CD4-positive, alpha-beta memory T cell (primary cell): ENCODE measurements at regions not wholly inside any gene's neighbourhood (a gene's known extent, or its start where the extent isn't known, plus 50 kb on each side); places are given as distances from the start of the nearest gene placed in this dataset.

Experiments used
- CTCF ChIA-PET: fragments of 350-600 bp; sonication (Branson Sonifier 250); formaldehyde crosslinking; loops from one replicate; lab custom pipeline; 2021; ENCODE audit warnings: inconsistent platforms; ENCODE audit not compliant: partially characterized antibody; lab: Charles Lee
- POLR2A ChIA-PET: fragments of 350-600 bp; sonication (Branson Sonifier 250); formaldehyde crosslinking; loops from one replicate; lab custom pipeline; 2021; ENCODE audit not compliant: partially characterized antibody; lab: Charles Lee
- DNase-seq, 5 donors: peaks; one replicate each; pipeline versions ENCODE4 v3.0.0 to v3.0.0-alpha.2; 2020 to 2022; ENCODE audit warnings: mixed read lengths in 1 of 5
- H3K27ac ChIP-seq: one replicate; pipeline ENCODE4 v1.7.0; 2013; ENCODE audit warnings: low read depth, low read length
- H3K27me3 ChIP-seq: 2 replicates; pipeline ENCODE4 v1.7.0; 2013; ENCODE audit warnings: mild to moderate bottlenecking, low read length, moderate library complexity; ENCODE audit not compliant: insufficient read depth
- H3K36me3 ChIP-seq: 2 replicates; pipeline ENCODE4 v1.7.0; 2013; ENCODE audit warnings: mild to moderate bottlenecking, low read length, moderate library complexity; ENCODE audit not compliant: insufficient read depth
- H3K4me1 ChIP-seq: 2 replicates; pipeline ENCODE4 v1.7.0; 2013; ENCODE audit warnings: mild to moderate bottlenecking, low read length, moderate library complexity; ENCODE audit not compliant: insufficient read depth
- H3K4me3 ChIP-seq, 2 donors: one replicate each; pipeline ENCODE4 v1.7.0; 2013; ENCODE audit warnings: low read length in 2 of 2, mild to moderate bottlenecking in 1 of 2
- H3K9me3 ChIP-seq, 2 donors: one replicate each; pipeline ENCODE4 v1.7.0; 2013; ENCODE audit warnings: low read length in 2 of 2, control low read depth in 1 of 2; ENCODE audit not compliant: control insufficient read depth in 1 of 2
- H3K27ac Mint-ChIP-seq, 7 donors: one replicate each; pipeline ENCODE4 v1.8.0; 2020 to 2021; ENCODE audit warnings: mixed read lengths in 7 of 7, mild to moderate bottlenecking in 6 of 7, inconsistent platforms in 3 of 7, moderate library complexity in 3 of 7
- H3K27me3 Mint-ChIP-seq, 2 donors: one replicate each; pipeline ENCODE4 v1.8.0; 2020 to 2021; ENCODE audit warnings: mixed read lengths in 2 of 2
- H3K36me3 Mint-ChIP-seq, 2 donors: one replicate each; pipeline ENCODE4 v1.8.0; 2020 to 2021; ENCODE audit warnings: mixed read lengths in 2 of 2, inconsistent platforms in 1 of 2, mild to moderate bottlenecking in 1 of 2
- H3K4me1 Mint-ChIP-seq, 4 donors: one replicate each; pipeline ENCODE4 v1.8.0; 2020 to 2021; ENCODE audit warnings: mixed read lengths in 4 of 4, mild to moderate bottlenecking in 1 of 4
- H3K4me3 Mint-ChIP-seq, 8 donors: one replicate each; pipeline ENCODE4 v1.8.0; 2020 to 2021; ENCODE audit warnings: mixed read lengths in 8 of 8, mild to moderate bottlenecking in 7 of 8, moderate library complexity in 6 of 8, inconsistent platforms in 3 of 8
- H3K9me3 Mint-ChIP-seq, 8 donors: one replicate each; pipeline ENCODE4 v1.8.0; 2020 to 2021; ENCODE audit warnings: mixed read lengths in 8 of 8, mild to moderate bottlenecking in 5 of 8, inconsistent platforms in 3 of 8, moderate library complexity in 1 of 8
- intact Hi-C: fragments of 100-400 bp; cut with micrococcal nuclease; formaldehyde crosslinking; loops from one replicate; pipeline ENCODE4 v1.15.1; 2023

GRCh38 chr12:124618291-124618902 is 51.0 kb upstream of the NCOR2 start:
- ChIA-PET CTCF (no interaction called here), POLR2A (no interaction called here)
- intact Hi-C loops = no loop called here

DNA sequence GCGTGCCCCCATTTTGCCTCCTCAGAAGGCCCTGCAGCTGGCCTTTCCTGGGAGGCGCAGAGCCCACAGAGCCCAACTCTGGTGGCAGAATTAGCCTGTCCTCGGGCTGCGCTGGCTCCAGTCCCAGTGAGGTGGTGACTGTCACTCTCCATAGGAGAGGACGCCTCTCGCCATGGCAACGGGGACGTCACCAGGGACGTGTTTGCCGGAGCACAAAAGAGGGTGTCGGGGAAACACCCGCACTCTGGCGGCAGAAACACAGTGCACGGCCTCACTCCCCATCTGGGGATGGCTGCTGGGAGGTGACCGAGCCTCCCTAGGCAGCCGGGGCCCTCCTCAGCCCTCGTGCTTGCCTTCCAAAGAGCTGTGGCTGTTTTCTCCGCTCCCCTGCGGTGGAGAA is 50.2 kb upstream of the NCOR2 start:
- H3K27me3 ChIP-seq = no peaks in the 10 kb centered on the region
- H3K36me3 ChIP-seq = no peaks in the 10 kb centered on the region
- Mint-ChIP-seq H3K4me1 (peaks cover 0 to 2% (median 0%) of the 10 kb centered on the region in 4 donors), H3K9me3 (peaks cover 0 to 6% (median 1%) of the 10 kb centered on the region in 8 donors), H3K36me3 (no peaks in the 10 kb centered on the region), H3K27ac (no peak overlapping the region), H3K4me3 (no peak overlapping the region), H3K27me3 (no peaks in the 10 kb centered on the region)
- CTCF ChIA-PET = no interaction called here
- intact Hi-C loops = no loop called here
- H3K4me1 ChIP-seq = no peaks in the 10 kb centered on the region
- H3K27ac ChIP-seq = no peak overlapping the region
- no peak overlapping the region for H3K4me3 ChIP-seq
- POLR2A ChIA-PET = no interaction called here
- no peak for DNase-seq
- H3K9me3 ChIP-seq = no peaks in the 10 kb centered on the region

More at GRCh38 chr12:124618291-124618902, 51.0 kb upstream of the NCOR2 start:
- no peak overlapping the region for H3K4me3 ChIP-seq
- H3K9me3 ChIP-seq = no peaks in the 10 kb centered on the region
- H3K36me3 ChIP-seq = no peaks in the 10 kb centered on the region
- H3K27me3 Mint-ChIP-seq = no peaks in the 10 kb centered on the region
- H3K27ac Mint-ChIP-seq = peak overlapping the region in 1 of 7 donors; percentile 27
- no peaks in the 10 kb centered on the region for H3K4me1 ChIP-seq
- DNase-seq = no peak
- peaks cover 0 to 7% (median 0%) of the 10 kb centered on the region in 8 donors for H3K9me3 Mint-ChIP-seq
- H3K4me1 Mint-ChIP-seq = no peaks in the 10 kb centered on the region
- no peaks in the 10 kb centered on the region for H3K36me3 Mint-ChIP-seq
- H3K27me3 ChIP-seq = no peaks in the 10 kb centered on the region
- H3K4me3 Mint-ChIP-seq = no peak overlapping the region
- H3K27ac ChIP-seq = no peak overlapping the region
